Keratinocyte (primary cell): ENCODE measurements at regions not wholly inside any gene's neighbourhood (a gene's known extent, or its start where the extent isn't known, plus 50 kb on each side); places are given as distances from the start of the nearest gene placed in this dataset.

Experiments
- DNase-seq: peaks from one replicate; pipeline ENCODE4 v3.0.0-alpha.2; 2011; ENCODE audit warnings: low read depth, missing footprints, low spot score
- FAIRE-seq: peaks from 2 replicates; lab custom pipeline; 2011; peaks lifted over from hg19 to GRCh38; lab: Jason Lieb, UNC
- H2AFZ ChIP-seq: 2 replicates; pipeline ENCODE4 v1.6.0; 2012; ENCODE audit warnings: low read length, control low read depth, inconsistent platforms; ENCODE audit not compliant: control insufficient read depth
- H3K27ac ChIP-seq: 2 replicates; pipeline ENCODE4 v1.5.1; 2011; ENCODE audit warnings: low read length; ENCODE audit not compliant: control insufficient read depth, insufficient read depth
- H3K27me3 ChIP-seq: 3 replicates; pipeline ENCODE4 v1.6.0; 2011; ENCODE audit warnings: low read length; ENCODE audit not compliant: control insufficient read depth, insufficient read depth; ENCODE audit errors: extremely low read depth
- H3K36me3 ChIP-seq, 2 experiments: 2 replicates in 1 of 2; 3 replicates in 1 of 2; pipeline ENCODE4 v1.5.1; 2011; ENCODE audit warnings: low read length in 2 of 2, mild to moderate bottlenecking in 1 of 2; ENCODE audit not compliant: control insufficient read depth in 2 of 2, insufficient read depth in 2 of 2; ENCODE audit errors: extremely low read depth in 1 of 2
- H3K4me1 ChIP-seq: 3 replicates; pipeline ENCODE4 v1.5.1; 2011; ENCODE audit warnings: low read length; ENCODE audit not compliant: control insufficient read depth, insufficient read depth; ENCODE audit errors: extremely low read depth
- H3K4me2 ChIP-seq: 3 replicates; pipeline ENCODE4 v1.6.0; 2011; ENCODE audit warnings: low read depth, low read length; ENCODE audit not compliant: control insufficient read depth, insufficient read depth; ENCODE audit errors: extremely low read depth
- H3K4me3 ChIP-seq, 3 experiments: fragments of 200-600 bp in 1 of 3; sonication (generic) in 1 of 3; 2 replicates in 2 of 3; 3 replicates in 1 of 3; pipeline ENCODE4 v1.5.1; 2011 to 2016; ENCODE audit warnings: low read length in 3 of 3, mild to moderate bottlenecking in 3 of 3, control low read depth in 2 of 3, inconsistent platforms in 1 of 3, low read depth in 1 of 3, mixed read lengths in 1 of 3, mixed run types in 1 of 3, moderate library complexity in 1 of 3; ENCODE audit not compliant: control insufficient read depth in 2 of 3, insufficient read depth in 2 of 3; ENCODE audit errors: extremely low read depth in 1 of 3
- H3K79me2 ChIP-seq: 2 replicates; pipeline ENCODE4 v1.6.0; 2012; ENCODE audit warnings: low read length; ENCODE audit not compliant: control insufficient read depth, insufficient read depth
- H3K9ac ChIP-seq: 3 replicates; pipeline ENCODE4 v1.6.0; 2011; ENCODE audit warnings: low read length; ENCODE audit not compliant: control insufficient read depth, insufficient read depth; ENCODE audit errors: extremely low read depth
- H3K9me1 ChIP-seq: 3 replicates; pipeline ENCODE4 v1.6.0; 2011; ENCODE audit warnings: low read length; ENCODE audit not compliant: control insufficient read depth, insufficient read depth; ENCODE audit errors: extremely low read depth
- H3K9me3 ChIP-seq: 2 replicates; pipeline ENCODE4 v1.5.1; 2012; ENCODE audit warnings: low read depth, low read length; ENCODE audit not compliant: control insufficient read depth
- H4K20me1 ChIP-seq: 3 replicates; pipeline ENCODE4 v1.6.0; 2011; ENCODE audit warnings: low read length; ENCODE audit not compliant: control insufficient read depth, insufficient read depth; ENCODE audit errors: extremely low read depth
- CTCF ChIP-seq, 3 experiments: IDR thresholded peaks in 1 of 3; conservative IDR thresholded peaks in 1 of 3; optimal IDR thresholded peaks in 1 of 3; 2 replicates in 2 of 3; 3 replicates in 1 of 3; pipeline versions ENCODE3 to v1.5.1; 2011; ENCODE audit warnings: low read length in 3 of 3, mild to moderate bottlenecking in 3 of 3, moderate library complexity in 2 of 3, control low read depth in 1 of 3, inconsistent platforms in 1 of 3; ENCODE audit not compliant: insufficient read depth in 2 of 3; ENCODE audit errors: extremely low read depth in 1 of 3
- EZH2 ChIP-seq: IDR thresholded peaks from one replicate; pipeline ENCODE4 v1.6.1; 2012; ENCODE audit warnings: inconsistent platforms, mild to moderate bottlenecking, low read length, moderate library complexity
- dilution Hi-C: fragments of 300-500 bp; cut with MboI; formaldehyde crosslinking; loops from one replicate; pipeline ENCODE4 v1.7.0; 2020; ENCODE audit warnings: low sequenced_read_pairs; ENCODE audit not compliant: extremely low pct_ligation_motif_present

DNA sequence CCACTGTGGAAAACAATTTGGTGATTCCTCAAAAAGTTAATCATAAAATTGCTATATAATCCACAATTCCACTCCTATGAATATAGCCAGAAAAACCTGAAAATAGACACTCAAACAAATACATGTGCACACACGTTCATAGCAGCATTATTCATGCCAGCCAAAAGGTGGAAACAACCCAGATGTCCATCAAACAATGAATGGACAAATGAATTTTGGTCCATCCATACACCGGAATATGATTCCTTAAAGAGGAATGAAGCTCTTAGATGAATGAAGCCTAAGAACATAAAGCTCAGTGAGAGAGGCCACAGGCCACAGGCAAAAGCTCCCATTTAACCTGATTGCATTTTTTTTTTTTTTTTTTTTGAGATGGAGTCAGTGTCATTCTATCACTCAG is 114.6 kb upstream of the TNRC6C start:
- Histone ChIP-seq H3K27me3 (peaks cover 5% of the 10 kb centered on the region), H3K4me2 (no peak overlapping the region), H3K4me3 (no peak overlapping the region), H3K27ac (no peak overlapping the region), H4K20me1 (no peaks in the 10 kb centered on the region), H3K36me3 (no peaks in the 10 kb centered on the region), H3K9ac (no peak overlapping the region), H3K4me1 (peaks cover 5% of the 10 kb centered on the region), H3K79me2 (no peaks in the 10 kb centered on the region), H3K9me3 (no peaks in the 10 kb centered on the region), H2AFZ (no peak overlapping the region), H3K9me1 (no peaks in the 10 kb centered on the region)
- FAIRE-seq (no peak), DNase-seq (no peak)
- dilution Hi-C loops = no loop called here
- TF ChIP-seq CTCF (optimal IDR thresholded peaks at IDR 0.05 in 1 of 3, IDR thresholded peaks at IDR 0.05 in 1 of 3, conservative IDR thresholded peaks at IDR 0.05 in 1 of 3; ENCODE audit: extremely low read depth in 1 of 3, insufficient read depth in 2 of 3, low read length in 3 of 3) = no peak
- no peak for TF ChIP-seq EZH2

GRCh38 chr17:77844681-77845080 is 113.8 kb upstream of the TNRC6C start:
- H3K36me3 ChIP-seq = no peaks in the 10 kb centered on the region
- H2AFZ ChIP-seq = no peak overlapping the region
- no peak for TF ChIP-seq EZH2
- TF ChIP-seq CTCF (optimal IDR thresholded peaks at IDR 0.05 in 1 of 3, IDR thresholded peaks at IDR 0.05 in 1 of 3, conservative IDR thresholded peaks at IDR 0.05 in 1 of 3; ENCODE audit: extremely low read depth in 1 of 3, insufficient read depth in 2 of 3, low read length in 3 of 3) = no peak
- no peaks in the 10 kb centered on the region for H3K79me2 ChIP-seq
- no peak overlapping the region for H3K9ac ChIP-seq
- H3K27me3 ChIP-seq = peaks cover 5% of the 10 kb centered on the region
- DNase-seq = no peak
- H3K9me3 ChIP-seq = no peaks in the 10 kb centered on the region
- dilution Hi-C loops = no loop called here
- no peaks in the 10 kb centered on the region for H3K9me1 ChIP-seq
- peaks cover 5% of the 10 kb centered on the region for H3K4me1 ChIP-seq
- no peak overlapping the region for H3K27ac ChIP-seq
- H3K4me2 ChIP-seq = no peak overlapping the region
- no peak for FAIRE-seq
- H3K4me3 ChIP-seq = no peak overlapping the region
- H4K20me1 ChIP-seq = no peaks in the 10 kb centered on the region
